Upper lobe of left lung (tissue), 6 donors: ENCODE measurements at regions not wholly inside any gene's neighbourhood (a gene's known extent, or its start where the extent isn't known, plus 50 kb on each side); places are given as distances from the start of the nearest gene placed in this dataset.

Experiments
- ATAC-seq, 2 donors: fragments of 200-7000 bp; cut with Tn5 transposase; one replicate each; pipeline ENCODE4 v1.9.1; 2022; ENCODE audit warnings: mild to moderate bottlenecking in 2 of 2, moderate library complexity in 2 of 2; ENCODE audit not compliant: low FRiP score in 2 of 2
- DNase-seq, 2 donors: peaks; one replicate each; pipeline ENCODE4 v3.0.0-alpha.2; 2019 to 2020
- H3K27ac ChIP-seq, 4 donors: fragments of 200-600 bp; sonication (generic); one replicate each; pipeline ENCODE4 v1.5.1; 2016 to 2019
- H3K27me3 ChIP-seq, 4 donors: fragments of 200-600 bp; sonication (generic); one replicate each; pipeline ENCODE4 v1.5.1; 2017 to 2019
- H3K36me3 ChIP-seq, 4 donors: fragments of 200-600 bp; sonication (generic); one replicate each; pipeline ENCODE4 v1.5.1; 2016 to 2019
- H3K4me1 ChIP-seq, 4 donors: fragments of 200-600 bp; sonication (generic); one replicate each; pipeline ENCODE4 v1.5.1; 2018 to 2019
- H3K4me3 ChIP-seq, 4 donors: fragments of 200-600 bp; sonication (generic); one replicate each; pipeline ENCODE4 v1.5.1; 2017 to 2019; ENCODE audit warnings: mild to moderate bottlenecking in 2 of 4, moderate library complexity in 1 of 4
- H3K9me3 ChIP-seq, 4 donors: fragments of 200-600 bp; sonication (generic); one replicate each; pipeline ENCODE4 v1.5.1; 2018 to 2019
- EP300 ChIP-seq, 4 donors: sonication (generic); formaldehyde crosslinking; IDR thresholded peaks; one replicate each; pipeline ENCODE4 v1.5.1; 2017; ENCODE audit warnings: antibody characterized with exemption in 4 of 4, control low read depth in 2 of 4
- POLR2A ChIP-seq, 4 donors: fragments of 450-650 bp; IDR thresholded peaks; one replicate each; pipeline ENCODE4 v1.5.1; 2016 to 2017; ENCODE audit warnings: antibody characterized with exemption in 4 of 4, mild to moderate bottlenecking in 2 of 4
- POLR2AphosphoS5 ChIP-seq, 2 donors: sonication (generic); formaldehyde crosslinking; IDR thresholded peaks; one replicate each; pipeline ENCODE4 v1.5.1; 2017; ENCODE audit warnings: antibody characterized with exemption in 2 of 2
- WGBS, 2 donors: methylation state at CpG; one replicate each; pipeline ENCODE4 v1.1.5; 2017 to 2018; 5-methylcytosine and 5-hydroxymethylcytosine counted together
- TF ChIP-seq, protein P1 (sequence below), 6 experiments: fragments of 450-650 bp in 4 of 6; fragments of 200-600 bp in 2 of 6; sonication (generic) in 2 of 6; IDR thresholded peaks; one replicate each; pipeline ENCODE4 v1.5.1; 2016 to 2019; ENCODE audit warnings: antibody characterized with exemption in 6 of 6
- donor health status: DM: no; HTN: no; CAD: no; lungs with moderate emphysema.
- donor health status: DM: no; HTN: yes; CAD: no; lungs with severe emphysema.

DNA sequence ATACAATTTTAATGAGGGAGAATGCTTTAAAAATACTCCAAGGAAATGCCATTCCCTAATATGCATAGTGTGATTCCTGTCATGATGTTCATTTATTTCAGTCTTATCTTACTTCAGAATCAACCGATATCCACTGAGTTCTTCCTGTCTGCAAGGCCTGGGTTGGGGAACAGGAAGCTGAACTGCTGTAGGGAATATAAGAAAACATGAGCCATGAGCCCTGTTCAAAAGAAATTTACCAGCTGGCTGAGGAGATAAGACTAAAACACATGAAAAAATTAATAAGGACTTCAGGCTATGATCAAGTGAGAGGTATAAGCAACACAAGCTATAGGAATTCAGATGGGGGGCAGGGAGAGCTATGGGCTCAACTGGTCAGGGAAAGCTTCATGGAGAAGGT, 184.7 kb downstream of the PLPP4 start:
- H3K27ac ChIP-seq = no peak overlapping the region
- DNase-seq (no peak), ATAC-seq (no peak)
- H3K9me3 ChIP-seq = no peaks in the 10 kb centered on the region
- TF ChIP-seq POLR2AphosphoS5 (IDR thresholded peaks at IDR 0.05) (no peak), POLR2A (IDR thresholded peaks at IDR 0.05) (no peak), EP300 (IDR thresholded peaks at IDR 0.05) (no peak)
- TF ChIP-seq, protein P1, sequence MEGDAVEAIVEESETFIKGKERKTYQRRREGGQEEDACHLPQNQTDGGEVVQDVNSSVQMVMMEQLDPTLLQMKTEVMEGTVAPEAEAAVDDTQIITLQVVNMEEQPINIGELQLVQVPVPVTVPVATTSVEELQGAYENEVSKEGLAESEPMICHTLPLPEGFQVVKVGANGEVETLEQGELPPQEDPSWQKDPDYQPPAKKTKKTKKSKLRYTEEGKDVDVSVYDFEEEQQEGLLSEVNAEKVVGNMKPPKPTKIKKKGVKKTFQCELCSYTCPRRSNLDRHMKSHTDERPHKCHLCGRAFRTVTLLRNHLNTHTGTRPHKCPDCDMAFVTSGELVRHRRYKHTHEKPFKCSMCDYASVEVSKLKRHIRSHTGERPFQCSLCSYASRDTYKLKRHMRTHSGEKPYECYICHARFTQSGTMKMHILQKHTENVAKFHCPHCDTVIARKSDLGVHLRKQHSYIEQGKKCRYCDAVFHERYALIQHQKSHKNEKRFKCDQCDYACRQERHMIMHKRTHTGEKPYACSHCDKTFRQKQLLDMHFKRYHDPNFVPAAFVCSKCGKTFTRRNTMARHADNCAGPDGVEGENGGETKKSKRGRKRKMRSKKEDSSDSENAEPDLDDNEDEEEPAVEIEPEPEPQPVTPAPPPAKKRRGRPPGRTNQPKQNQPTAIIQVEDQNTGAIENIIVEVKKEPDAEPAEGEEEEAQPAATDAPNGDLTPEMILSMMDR (IDR thresholded peaks at IDR 0.05) = no peak
- no peaks in the 10 kb centered on the region for H3K36me3 ChIP-seq
- no peaks in the 10 kb centered on the region for H3K4me1 ChIP-seq
- WGBS, 2 donors = 25 to 30% methylated on average over 1 of the region's 1 CpG
- H3K27me3 ChIP-seq = no peaks in the 10 kb centered on the region
- no peak overlapping the region for H3K4me3 ChIP-seq

DNA sequence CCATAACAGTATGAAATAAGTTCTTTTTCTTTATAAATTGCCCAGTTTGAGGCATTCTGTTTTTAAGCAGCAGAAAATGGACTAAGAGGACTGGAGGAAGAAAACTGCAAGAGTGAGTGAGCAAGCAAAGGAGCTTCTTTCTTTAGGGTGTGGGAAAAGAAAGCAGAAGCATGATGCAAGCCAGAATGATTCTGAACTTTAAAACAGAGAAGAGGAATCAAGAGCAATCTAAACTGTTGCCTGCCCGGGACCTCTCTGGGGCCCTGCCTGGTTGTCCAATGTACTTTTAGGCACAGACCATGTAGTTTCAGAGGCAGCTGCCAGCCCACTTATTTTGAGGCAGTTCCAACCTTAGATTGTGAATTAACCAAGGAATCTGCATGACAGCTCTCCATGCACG, 186.3 kb downstream of the PLPP4 start:
- WGBS, 2 donors = 75 to 82% methylated on average over 2 of the region's 2 CpGs
- Histone ChIP-seq H3K9me3 (no peaks in the 10 kb centered on the region), H3K27ac (no peak overlapping the region), H3K4me3 (no peak overlapping the region), H3K27me3 (no peaks in the 10 kb centered on the region), H3K4me1 (no peaks in the 10 kb centered on the region), H3K36me3 (no peaks in the 10 kb centered on the region)
- ATAC-seq = no peak
- TF ChIP-seq EP300 (IDR thresholded peaks at IDR 0.05) = no peak
- no peak for TF ChIP-seq POLR2AphosphoS5 (IDR thresholded peaks at IDR 0.05)
- TF ChIP-seq, protein P1 (IDR thresholded peaks at IDR 0.05) = no peak
- TF ChIP-seq POLR2A (IDR thresholded peaks at IDR 0.05) = no peak
- no peak for DNase-seq

DNA sequence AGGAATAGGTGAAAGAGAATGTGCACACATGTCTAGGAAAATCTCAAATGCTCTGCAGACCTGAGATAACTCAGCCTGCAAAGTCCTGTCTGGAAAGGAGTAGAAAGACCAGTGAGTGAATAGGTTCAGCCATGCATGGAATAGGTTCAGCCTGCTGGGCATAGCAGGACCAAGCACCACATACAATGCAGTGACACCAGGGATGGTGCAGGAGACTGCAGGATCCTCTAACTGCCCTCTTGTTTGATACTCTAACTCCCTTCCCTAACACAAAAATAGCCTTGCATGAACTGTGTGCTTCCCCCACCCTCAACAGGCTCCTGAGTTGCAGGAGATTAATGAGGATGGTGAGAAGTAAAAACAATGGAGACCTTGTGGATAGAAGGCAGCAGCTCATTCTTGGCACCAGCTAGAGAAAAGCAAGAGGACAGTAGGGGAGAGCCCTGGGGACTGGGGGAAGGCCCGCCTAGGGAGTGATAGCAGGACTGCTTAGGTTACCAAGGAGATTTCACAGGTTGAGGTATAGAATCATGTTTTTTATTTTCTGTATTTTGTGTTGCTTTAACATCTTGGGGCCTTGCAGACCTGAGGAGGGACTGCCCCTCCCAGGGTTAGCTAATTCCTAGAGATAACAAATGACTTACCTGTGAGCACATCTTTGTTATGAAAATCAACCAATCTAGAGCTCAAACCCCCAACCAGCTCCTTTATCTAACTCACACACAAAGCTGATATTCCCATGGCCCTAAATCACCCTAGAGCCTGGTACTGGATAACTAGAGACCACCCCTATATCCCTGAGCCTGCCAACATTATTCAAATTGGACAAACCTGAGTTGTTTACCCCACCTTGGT, 187.8 kb downstream of the PLPP4 start:
- Histone ChIP-seq H3K4me1 (no peaks in the 10 kb centered on the region), H3K27ac (no peak overlapping the region), H3K27me3 (no peaks in the 10 kb centered on the region), H3K4me3 (no peak overlapping the region), H3K9me3 (no peaks in the 10 kb centered on the region), H3K36me3 (no peaks in the 10 kb centered on the region)
- no peak for TF ChIP-seq POLR2A (IDR thresholded peaks at IDR 0.05)
- TF ChIP-seq, protein P1 (IDR thresholded peaks at IDR 0.05) = no peak
- TF ChIP-seq EP300 (IDR thresholded peaks at IDR 0.05) = no peak
- no peak for TF ChIP-seq POLR2AphosphoS5 (IDR thresholded peaks at IDR 0.05)
- no peak for DNase-seq
- WGBS, 2 donors = 36 to 52% methylated on average over 1 of the region's 1 CpG
- ATAC-seq = no peak

DNA sequence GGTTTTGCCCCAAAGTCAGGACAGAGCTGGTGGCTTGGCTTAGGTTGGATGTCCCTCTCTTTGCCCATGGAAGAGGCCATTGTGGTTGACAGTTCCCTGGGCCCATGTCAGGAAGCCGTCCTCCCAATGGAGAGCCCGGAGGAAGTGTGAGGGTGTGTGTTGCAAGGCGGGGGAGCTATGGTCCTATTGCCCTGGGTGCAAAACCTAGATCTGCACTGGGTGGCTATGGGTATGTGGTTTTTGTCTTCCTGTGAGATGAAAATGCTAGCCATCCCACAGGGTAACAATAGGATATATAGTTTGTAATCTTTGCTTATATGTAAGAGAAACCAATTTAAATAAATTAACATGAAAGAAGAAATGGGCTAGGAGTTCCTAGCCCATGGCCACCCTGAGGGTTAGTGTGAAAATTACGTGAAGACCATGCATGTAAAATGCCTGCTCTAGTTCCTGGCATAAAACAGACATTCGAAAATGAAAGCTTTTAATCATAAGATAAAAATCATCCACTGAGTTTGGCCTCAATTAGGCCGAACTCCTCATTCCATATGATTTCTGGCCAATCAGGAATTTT, 189.2 kb downstream of the PLPP4 start:
- Histone ChIP-seq H3K9me3 (no peaks in the 10 kb centered on the region), H3K4me3 (no peak overlapping the region), H3K36me3 (no peaks in the 10 kb centered on the region), H3K27ac (no peak overlapping the region), H3K4me1 (no peaks in the 10 kb centered on the region), H3K27me3 (no peaks in the 10 kb centered on the region)
- ATAC-seq (no peak), DNase-seq (no peak)
- TF ChIP-seq, protein P1 (IDR thresholded peaks at IDR 0.05) = no peak
- TF ChIP-seq POLR2AphosphoS5 (IDR thresholded peaks at IDR 0.05) (no peak), POLR2A (IDR thresholded peaks at IDR 0.05) (no peak)
- WGBS, 2 donors = 80 to 81% methylated on average over 6 of the region's 6 CpGs
